Neural cell (in vitro differentiated cells): ENCODE measurements at regions not wholly inside any gene's neighbourhood (a gene's known extent, or its start where the extent isn't known, plus 50 kb on each side); places are given as distances from the start of the nearest gene placed in this dataset.

Experiments used
- H2AFZ ChIP-seq: fragments of 200-600, 300-800 bp; sonication (generic), shearing (Covaris generic); 2 replicates; pipeline ENCODE4 v1.6.0; 2014; ENCODE audit warnings: low read depth, mild to moderate bottlenecking, antibody characterized with exemption, low read length, moderate library complexity
- H3F3A ChIP-seq: fragments of 200-600 bp; shearing (Covaris generic); 2 replicates; pipeline ENCODE4 v1.6.1; 2016; ENCODE audit warnings: mild to moderate bottlenecking, moderate library complexity, mixed read lengths, antibody characterized with exemption, low read length; ENCODE audit not compliant: insufficient read depth, poor library complexity, severe bottlenecking
- H3K27ac ChIP-seq: fragments of 200-600, 300-800 bp; sonication (generic), shearing (Covaris generic); 2 replicates; pipeline ENCODE4 v1.5.1; 2014; ENCODE audit warnings: mild to moderate bottlenecking, low read length, moderate library complexity
- H3K27me3 ChIP-seq: fragments of 300-800, 200-600 bp; sonication (generic), shearing (Covaris generic); 2 replicates; pipeline ENCODE4 v1.6.0; 2014; ENCODE audit warnings: mild to moderate bottlenecking, low read depth, low read length, moderate library complexity; ENCODE audit not compliant: insufficient read depth
- H3K36me3 ChIP-seq: fragments of 300-800, 200-600 bp; sonication (generic), shearing (Covaris generic); 2 replicates; pipeline ENCODE4 v1.5.1; 2014; ENCODE audit warnings: mild to moderate bottlenecking, antibody characterized with exemption, low read length, moderate library complexity; ENCODE audit not compliant: insufficient read depth
- H3K4me2 ChIP-seq: fragments of 300-800, 200-600 bp; sonication (generic), shearing (Covaris generic); 2 replicates; pipeline ENCODE4 v1.6.0; 2014; ENCODE audit warnings: mild to moderate bottlenecking, low read length
- H3K4me3 ChIP-seq: fragments of 300-800, 200-600 bp; sonication (generic), shearing (Covaris generic); 2 replicates; pipeline ENCODE4 v1.5.1; 2014; ENCODE audit warnings: mild to moderate bottlenecking, low read length, moderate library complexity
- H3K79me2 ChIP-seq: fragments of 200-600 bp; shearing (Covaris generic); replicated peaks from 2 replicates; pipeline ENCODE4 v1.6.0; 2014; ENCODE audit warnings: mild to moderate bottlenecking, low read length, moderate library complexity; ENCODE audit not compliant: insufficient read depth
- H3K9ac ChIP-seq: fragments of 300-800, 200-600 bp; sonication (generic), shearing (Covaris generic); 2 replicates; pipeline ENCODE4 v1.6.1; 2016; ENCODE audit warnings: mild to moderate bottlenecking, low read length, mixed read lengths
- H3K9me2 ChIP-seq: fragments of 200-600 bp; shearing (Covaris generic); 2 replicates; pipeline ENCODE4 v1.6.1; 2016; ENCODE audit warnings: mild to moderate bottlenecking, low read length, mixed read lengths; ENCODE audit not compliant: insufficient read depth
- H3K9me3 ChIP-seq: fragments of 200-600, 300-800 bp; sonication (generic), shearing (Covaris generic); 2 replicates; pipeline ENCODE4 v1.6.1; 2016; ENCODE audit warnings: mild to moderate bottlenecking, mixed run types, low read length, moderate library complexity, mixed read lengths
- H4K20me1 ChIP-seq: fragments of 200-600 bp; shearing (Covaris generic); 2 replicates; pipeline ENCODE4 v1.6.1; 2016; ENCODE audit warnings: mild to moderate bottlenecking, mixed run types; ENCODE audit not compliant: insufficient read depth
- EP300 ChIP-seq: fragments of 450-650 bp; conservative IDR thresholded peaks from 2 replicates; pipeline ENCODE4 v1.6.1; 2014; ENCODE audit warnings: antibody characterized with exemption, mild to moderate bottlenecking, moderate library complexity; ENCODE audit not compliant: poor library complexity, severe bottlenecking
- EZH2 ChIP-seq: fragments of 200-600, 300-800 bp; shearing (Covaris generic), sonication (generic); IDR thresholded peaks from 2 replicates; pipeline ENCODE4 v1.6.1; 2014; ENCODE audit warnings: antibody characterized with exemption, low read length, borderline replicate concordance, mild to moderate bottlenecking; ENCODE audit not compliant: insufficient read depth, poor library complexity, severe bottlenecking
- MXI1 ChIP-seq: fragments of 450-650 bp; conservative IDR thresholded peaks from 2 replicates; pipeline ENCODE4 v1.6.1; 2014; ENCODE audit warnings: antibody characterized with exemption, mild to moderate bottlenecking; ENCODE audit not compliant: poor library complexity, severe bottlenecking
- POLR2AphosphoS5 ChIP-seq: IDR thresholded peaks from 2 replicates; pipeline ENCODE4 v1.6.1; 2012
- RAD21 ChIP-seq: fragments of 450-650 bp; conservative IDR thresholded peaks from 2 replicates; pipeline ENCODE4 v1.6.1; 2014; ENCODE audit warnings: antibody characterized with exemption, mild to moderate bottlenecking, moderate library complexity
- SMC3 ChIP-seq: fragments of 450-650 bp; conservative IDR thresholded peaks from 2 replicates; pipeline ENCODE4 v1.6.1; 2014; ENCODE audit warnings: antibody characterized with exemption, mild to moderate bottlenecking, moderate library complexity; ENCODE audit not compliant: poor library complexity
- TAF1 ChIP-seq: IDR thresholded peaks from 2 replicates; pipeline ENCODE4 v1.6.1; 2012; ENCODE audit warnings: low read depth
- TF ChIP-seq, protein P1 (sequence below): fragments of 450-650 bp; IDR thresholded peaks from 2 replicates; pipeline ENCODE4 v1.5.1; 2014; ENCODE audit warnings: antibody characterized with exemption, mild to moderate bottlenecking, moderate library complexity; ENCODE audit not compliant: poor library complexity, severe bottlenecking
- TF ChIP-seq, protein P2 (sequence below): IDR thresholded peaks from 2 replicates; pipeline ENCODE4 v1.6.1; 2012; ENCODE audit warnings: borderline replicate concordance

DNA sequence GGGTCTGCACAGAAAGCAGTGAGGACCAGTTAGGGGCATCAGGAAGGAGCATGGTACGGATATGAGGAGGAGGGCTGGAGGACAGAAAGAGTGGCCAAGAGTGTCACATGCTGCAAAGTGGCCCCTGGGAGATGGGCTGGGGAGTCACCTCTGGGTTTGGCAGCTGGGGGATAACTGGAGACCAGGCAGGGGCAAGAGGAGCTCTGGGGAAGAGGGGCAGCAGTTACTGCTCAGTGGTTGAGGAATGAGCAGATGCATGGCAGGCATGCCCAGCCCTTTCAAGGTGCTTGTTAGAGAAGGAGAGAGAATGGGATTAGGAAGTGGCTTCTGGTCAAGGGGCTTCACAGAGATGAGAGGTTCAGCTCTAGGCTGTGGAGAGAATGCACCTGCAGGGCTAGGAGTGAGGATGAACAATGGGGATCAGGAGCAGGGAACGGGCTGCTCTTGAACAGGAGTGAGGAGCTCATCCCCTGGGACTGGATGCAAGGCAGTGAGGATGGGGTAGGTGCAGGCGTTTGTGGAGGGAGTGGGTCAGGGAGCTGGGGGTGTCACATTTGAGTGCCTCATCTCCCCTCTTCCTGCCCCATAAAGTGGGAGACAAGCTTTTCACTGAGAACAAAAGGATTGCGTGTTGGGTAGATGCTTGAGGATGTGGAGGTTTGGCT, 127.5 kb downstream of the PAPOLA start:
- Histone ChIP-seq H3K4me2 (no peak overlapping the region), H3K9ac (no peak overlapping the region), H2AFZ (no peak overlapping the region), H3K9me3 (no peaks in the 10 kb centered on the region), H3K36me3 (no peaks in the 10 kb centered on the region), H3K27me3 (no peaks in the 10 kb centered on the region), H3F3A (no peaks in the 10 kb centered on the region), H4K20me1 (no peaks in the 10 kb centered on the region), H3K27ac (no peak overlapping the region), H3K4me3 (no peak overlapping the region), H3K9me2 (no peaks in the 10 kb centered on the region), H3K79me2 (no peaks in the 10 kb centered on the region)
- TF ChIP-seq, protein P1, sequence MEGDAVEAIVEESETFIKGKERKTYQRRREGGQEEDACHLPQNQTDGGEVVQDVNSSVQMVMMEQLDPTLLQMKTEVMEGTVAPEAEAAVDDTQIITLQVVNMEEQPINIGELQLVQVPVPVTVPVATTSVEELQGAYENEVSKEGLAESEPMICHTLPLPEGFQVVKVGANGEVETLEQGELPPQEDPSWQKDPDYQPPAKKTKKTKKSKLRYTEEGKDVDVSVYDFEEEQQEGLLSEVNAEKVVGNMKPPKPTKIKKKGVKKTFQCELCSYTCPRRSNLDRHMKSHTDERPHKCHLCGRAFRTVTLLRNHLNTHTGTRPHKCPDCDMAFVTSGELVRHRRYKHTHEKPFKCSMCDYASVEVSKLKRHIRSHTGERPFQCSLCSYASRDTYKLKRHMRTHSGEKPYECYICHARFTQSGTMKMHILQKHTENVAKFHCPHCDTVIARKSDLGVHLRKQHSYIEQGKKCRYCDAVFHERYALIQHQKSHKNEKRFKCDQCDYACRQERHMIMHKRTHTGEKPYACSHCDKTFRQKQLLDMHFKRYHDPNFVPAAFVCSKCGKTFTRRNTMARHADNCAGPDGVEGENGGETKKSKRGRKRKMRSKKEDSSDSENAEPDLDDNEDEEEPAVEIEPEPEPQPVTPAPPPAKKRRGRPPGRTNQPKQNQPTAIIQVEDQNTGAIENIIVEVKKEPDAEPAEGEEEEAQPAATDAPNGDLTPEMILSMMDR: no peak
- TF ChIP-seq SMC3 (no peak), EP300 (no peak), POLR2AphosphoS5 (no peak), EZH2 (no peak), MXI1 (no peak), RAD21 (no peak), TAF1 (no peak)
- TF ChIP-seq, protein P2, sequence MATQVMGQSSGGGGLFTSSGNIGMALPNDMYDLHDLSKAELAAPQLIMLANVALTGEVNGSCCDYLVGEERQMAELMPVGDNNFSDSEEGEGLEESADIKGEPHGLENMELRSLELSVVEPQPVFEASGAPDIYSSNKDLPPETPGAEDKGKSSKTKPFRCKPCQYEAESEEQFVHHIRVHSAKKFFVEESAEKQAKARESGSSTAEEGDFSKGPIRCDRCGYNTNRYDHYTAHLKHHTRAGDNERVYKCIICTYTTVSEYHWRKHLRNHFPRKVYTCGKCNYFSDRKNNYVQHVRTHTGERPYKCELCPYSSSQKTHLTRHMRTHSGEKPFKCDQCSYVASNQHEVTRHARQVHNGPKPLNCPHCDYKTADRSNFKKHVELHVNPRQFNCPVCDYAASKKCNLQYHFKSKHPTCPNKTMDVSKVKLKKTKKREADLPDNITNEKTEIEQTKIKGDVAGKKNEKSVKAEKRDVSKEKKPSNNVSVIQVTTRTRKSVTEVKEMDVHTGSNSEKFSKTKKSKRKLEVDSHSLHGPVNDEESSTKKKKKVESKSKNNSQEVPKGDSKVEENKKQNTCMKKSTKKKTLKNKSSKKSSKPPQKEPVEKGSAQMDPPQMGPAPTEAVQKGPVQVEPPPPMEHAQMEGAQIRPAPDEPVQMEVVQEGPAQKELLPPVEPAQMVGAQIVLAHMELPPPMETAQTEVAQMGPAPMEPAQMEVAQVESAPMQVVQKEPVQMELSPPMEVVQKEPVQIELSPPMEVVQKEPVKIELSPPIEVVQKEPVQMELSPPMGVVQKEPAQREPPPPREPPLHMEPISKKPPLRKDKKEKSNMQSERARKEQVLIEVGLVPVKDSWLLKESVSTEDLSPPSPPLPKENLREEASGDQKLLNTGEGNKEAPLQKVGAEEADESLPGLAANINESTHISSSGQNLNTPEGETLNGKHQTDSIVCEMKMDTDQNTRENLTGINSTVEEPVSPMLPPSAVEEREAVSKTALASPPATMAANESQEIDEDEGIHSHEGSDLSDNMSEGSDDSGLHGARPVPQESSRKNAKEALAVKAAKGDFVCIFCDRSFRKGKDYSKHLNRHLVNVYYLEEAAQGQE: no peak

DNA sequence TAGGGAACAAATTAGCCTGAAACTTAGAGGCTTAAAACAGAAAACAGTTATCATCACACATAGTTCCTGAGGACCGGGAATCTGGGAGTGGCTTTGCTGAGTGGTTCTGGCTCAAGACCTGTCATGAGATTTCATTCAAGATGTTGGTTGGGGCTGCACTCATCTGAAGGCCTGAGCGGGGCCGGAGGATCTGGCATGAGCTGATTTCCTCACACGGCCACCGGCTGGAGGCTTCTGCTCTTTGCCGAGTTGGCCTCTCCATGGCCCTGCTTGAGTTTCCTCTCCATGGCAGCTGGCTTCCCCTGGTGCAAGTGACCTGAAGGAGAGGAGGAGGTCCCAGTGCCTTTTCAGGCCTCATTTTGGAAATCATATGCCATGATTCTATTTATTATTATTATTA, 128.1 kb downstream of the PAPOLA start:
- Histone ChIP-seq H3K4me2 (no peak overlapping the region), H3K4me3 (no peak overlapping the region), H2AFZ (no peak overlapping the region), H3K9me2 (no peaks in the 10 kb centered on the region), H3K9ac (no peak overlapping the region), H3K27ac (no peak overlapping the region), H3K9me3 (no peaks in the 10 kb centered on the region), H3K27me3 (no peaks in the 10 kb centered on the region), H3K36me3 (no peaks in the 10 kb centered on the region), H3F3A (no peaks in the 10 kb centered on the region), H4K20me1 (no peaks in the 10 kb centered on the region), H3K79me2 (no peaks in the 10 kb centered on the region)
- TF ChIP-seq EZH2 (no peak), MXI1 (no peak), SMC3 (no peak), RAD21 (no peak), TAF1 (no peak), EP300 (no peak), POLR2AphosphoS5 (no peak)
- TF ChIP-seq, protein P1: no peak
- TF ChIP-seq, protein P2: no peak
